Left cardiac atrium (tissue), 4 donors: ENCODE measurements at regions not wholly inside any gene's neighbourhood (a gene's known extent, or its start where the extent isn't known, plus 50 kb on each side); places are given as distances from the start of the nearest gene placed in this dataset.

Experiments
- ATAC-seq, 2 donors: fragments of 200-7000 bp; cut with Tn5 transposase; one replicate each; pipeline ENCODE4 v1.9.1; 2020; ENCODE audit warnings: mild to moderate bottlenecking in 2 of 2, moderate library complexity in 2 of 2
- DNase-seq: peaks from one replicate; pipeline ENCODE4 v3.0.0-alpha.2; 2020
- intact Hi-C, 2 donors: fragments of 100-400 bp; cut with DNase I; formaldehyde crosslinking; loops; one replicate each; pipeline versions ENCODE4 v1.14.1 to v1.15.1; 2022 to 2023
- donor health status: DM: no; HTN: yes; CAD: no.
- donor health status: DM: no; HTN: yes; CAD: no; lungs with severe emphysema.
- donor health status: DM: yes; HTN: yes; CAD: no.
- donor health status: Dilated cardiomyopathy.

- intact Hi-C loops = no loop called here
- ATAC-seq = no peak
- no peak for DNase-seq
These were observed 89.4 kb upstream of the ARHGAP5 start for GRCh38 chr14:31987721-31988120.

GRCh38 chr14:31988244-31988643, 88.9 kb upstream of the ARHGAP5 start:
- intact Hi-C loops = no loop called here
- peak in 1 of 2 donors; percentile 47 for ATAC-seq
- DNase-seq = no peak

GRCh38 chr14:31990183-31990857, 86.8 kb upstream of the ARHGAP5 start:
- DNase-seq (no peak), ATAC-seq (no peak)
- intact Hi-C loops = loop anchor here in 1 of 2 donors (5.0 kb wide), 1 partner anchor 53 kb away; no protein-coding TSS in a partner anchor

GRCh38 chr14:31990926-31991572, 86.1 kb upstream of the ARHGAP5 start:
- DNase-seq (no peak), ATAC-seq (no peak)
- intact Hi-C loops = loop anchor here in 1 of 2 donors (5.0 kb wide), 1 partner anchor 54 kb away; no protein-coding TSS in a partner anchor

- peak in 1 of 2 donors; percentile 19 for ATAC-seq
- no peak for DNase-seq
- intact Hi-C loops = loop anchor here in 1 of 2 donors (5.0 kb wide), 1 partner anchor 55 kb away; no protein-coding TSS in a partner anchor
These were observed 85.1 kb upstream of the ARHGAP5 start for GRCh38 chr14:31992011-31992447.

- intact Hi-C loops = loop anchor here in 1 of 2 donors (5.0 kb wide), 1 partner anchor 56 kb away; no protein-coding TSS in a partner anchor
- DNase-seq (no peak), ATAC-seq (peak; percentile 50 to 55)
These were observed 83.6 kb upstream of the ARHGAP5 start for GRCh38 chr14:31993521-31993951.

GRCh38 chr14:31994391-31995033, 82.6 kb upstream of the ARHGAP5 start:
- DNase-seq (no peak), ATAC-seq (no peak)
- intact Hi-C loops = loop anchor here in 1 of 2 donors (5.0 kb wide), 1 partner anchor 57 kb away; no protein-coding TSS in a partner anchor

- ATAC-seq (no peak), DNase-seq (no peak)
- intact Hi-C loops = no loop called here
These were observed 73.5 kb upstream of the ARHGAP5 start for GRCh38 chr14:32003585-32003984.

- ATAC-seq (no peak), DNase-seq (no peak)
- intact Hi-C loops = no loop called here
These were observed 72.8 kb upstream of the ARHGAP5 start for GRCh38 chr14:32004300-32004699.

GRCh38 chr14:32005628-32006027, 71.5 kb upstream of the ARHGAP5 start:
- ATAC-seq (no peak), DNase-seq (no peak)
- intact Hi-C loops = no loop called here

- intact Hi-C loops = no loop called here
- ATAC-seq (peak in 1 of 2 donors; percentile 57), DNase-seq (no peak)
These were observed 70.6 kb upstream of the ARHGAP5 start for GRCh38 chr14:32006263-32007110.

GRCh38 chr14:32007755-32008362, 69.2 kb upstream of the ARHGAP5 start:
- ATAC-seq (peak; percentile 64 to 68), DNase-seq (no peak)
- intact Hi-C loops = no loop called here

GRCh38 chr14:32008602-32009193, 68.4 kb upstream of the ARHGAP5 start:
- DNase-seq (no peak), ATAC-seq (no peak)
- intact Hi-C loops = no loop called here

- intact Hi-C loops = no loop called here
These were observed 67.7 kb upstream of the ARHGAP5 start for GRCh38 chr14:32009221-32009975.

GRCh38 chr14:32009976-32010581, 67.0 kb upstream of the ARHGAP5 start:
- no peak for DNase-seq
- ATAC-seq = no peak
- intact Hi-C loops = no loop called here

More at GRCh38 chr14:32009221-32009975, 67.7 kb upstream of the ARHGAP5 start:
- ATAC-seq = no peak
- no peak for DNase-seq

- intact Hi-C loops = no loop called here
- no peak for DNase-seq
- peak in 1 of 2 donors; percentile 45 for ATAC-seq
These were observed 66.4 kb upstream of the ARHGAP5 start for GRCh38 chr14:32010604-32011125.

GRCh38 chr14:32011225-32011624, 65.9 kb upstream of the ARHGAP5 start:
- ATAC-seq (no peak), DNase-seq (no peak)

More at GRCh38 chr14:32011225-32011624, 65.9 kb upstream of the ARHGAP5 start:
- intact Hi-C loops = no loop called here
